Trophoblast cell (in vitro differentiated cells and primary cell): ENCODE measurements at regions not wholly inside any gene's neighbourhood (a gene's known extent, or its start where the extent isn't known, plus 50 kb on each side); places are given as distances from the start of the nearest gene placed in this dataset.
"Not testable (repeated sequence)": the region's sequence is repeated elsewhere in the genome, so short reads cannot be mapped to it uniquely, and the experiment has no call there.

Source experiments
- DNase-seq, 2 donors: peaks; one replicate each; pipeline ENCODE4 v3.0.0-alpha.2; 2016
- H2AFZ ChIP-seq: 2 replicates; pipeline ENCODE4 v1.6.1; 2013; ENCODE audit warnings: low read length, moderate library complexity, mild to moderate bottlenecking; ENCODE audit not compliant: insufficient read depth, poor library complexity
- H2AK5ac ChIP-seq: 2 replicates; pipeline ENCODE4 v1.6.1; 2013; ENCODE audit warnings: mild to moderate bottlenecking, low read length
- H2BK120ac ChIP-seq: 2 replicates; pipeline ENCODE4 v1.6.1; 2013; ENCODE audit warnings: low read length, mild to moderate bottlenecking, moderate library complexity; ENCODE audit not compliant: insufficient read depth, poor library complexity
- H2BK12ac ChIP-seq: 2 replicates; pipeline ENCODE4 v1.6.1; 2013; ENCODE audit warnings: mild to moderate bottlenecking, low read length, moderate library complexity
- H2BK5ac ChIP-seq: 2 replicates; pipeline ENCODE4 v1.6.1; 2013; ENCODE audit warnings: low read length, low read depth, moderate library complexity, mild to moderate bottlenecking; ENCODE audit not compliant: poor library complexity
- H3K14ac ChIP-seq: 2 replicates; pipeline ENCODE4 v1.6.1; 2013; ENCODE audit warnings: mild to moderate bottlenecking, low read length
- H3K18ac ChIP-seq: 2 replicates; pipeline ENCODE4 v1.6.1; 2013; ENCODE audit warnings: mild to moderate bottlenecking, low read length
- H3K23ac ChIP-seq: 2 replicates; pipeline ENCODE4 v1.6.1; 2013; ENCODE audit warnings: low read length
- H3K27ac ChIP-seq: 2 replicates; pipeline ENCODE4 v1.5.1; 2013; ENCODE audit warnings: low read depth, mild to moderate bottlenecking, inconsistent platforms, low read length, moderate library complexity
- H3K27me3 ChIP-seq: 2 replicates; pipeline ENCODE4 v1.6.1; 2013; ENCODE audit warnings: inconsistent platforms, mild to moderate bottlenecking, low read length, moderate library complexity; ENCODE audit not compliant: insufficient read depth
- H3K36me3 ChIP-seq, 2 experiments: 1 replicate in 1 of 2; 2 replicates in 1 of 2; pipeline ENCODE4 v1.6.1; 2013; ENCODE audit warnings: low read length in 2 of 2, mild to moderate bottlenecking in 2 of 2, moderate library complexity in 1 of 2; ENCODE audit not compliant: insufficient read depth in 2 of 2, control insufficient read depth in 1 of 2
- H3K4ac ChIP-seq: 2 replicates; pipeline ENCODE4 v1.6.1; 2013; ENCODE audit warnings: low read depth, mild to moderate bottlenecking, low read length, moderate library complexity
- H3K4me1 ChIP-seq, 2 experiments: 1 replicate in 1 of 2; 2 replicates in 1 of 2; pipeline ENCODE4 v1.6.1; 2013; ENCODE audit warnings: low read length in 2 of 2, mild to moderate bottlenecking in 2 of 2, moderate library complexity in 1 of 2; ENCODE audit not compliant: insufficient read depth in 2 of 2, control insufficient read depth in 1 of 2
- H3K4me2 ChIP-seq: 2 replicates; pipeline ENCODE4 v1.6.1; 2013; ENCODE audit warnings: inconsistent platforms, mild to moderate bottlenecking, low read length, moderate library complexity
- H3K4me3 ChIP-seq: 2 replicates; pipeline ENCODE4 v1.5.1; 2013; ENCODE audit warnings: mild to moderate bottlenecking, low read depth, low read length, inconsistent platforms
- H3K79me1 ChIP-seq: one replicate; pipeline ENCODE4 v1.6.1; 2013; ENCODE audit warnings: low read length
- H3K79me2 ChIP-seq: 2 replicates; pipeline ENCODE4 v1.6.1; 2013; ENCODE audit warnings: low read length, mild to moderate bottlenecking; ENCODE audit not compliant: control insufficient read depth, insufficient read depth, poor library complexity
- H3K9ac ChIP-seq: 2 replicates; pipeline ENCODE4 v1.6.1; 2013; ENCODE audit warnings: mild to moderate bottlenecking, low read length
- H3K9me3 ChIP-seq: 2 replicates; pipeline ENCODE4 v1.6.1; 2013; ENCODE audit warnings: low read depth, mild to moderate bottlenecking, control low read depth, inconsistent platforms, low read length; ENCODE audit not compliant: insufficient read depth
- H4K12ac ChIP-seq: 2 replicates; pipeline ENCODE4 v1.6.1; 2013; ENCODE audit warnings: low read depth, mild to moderate bottlenecking, low read length, moderate library complexity
- H4K8ac ChIP-seq: 2 replicates; pipeline ENCODE4 v1.6.1; 2013; ENCODE audit warnings: low read depth, mild to moderate bottlenecking, low read length, moderate library complexity
- H4K91ac ChIP-seq: one replicate; pipeline ENCODE4 v1.6.1; 2013; ENCODE audit warnings: low read depth, mild to moderate bottlenecking, low read length, moderate library complexity
- WGBS: extraction: QIAGEN DNeasy Blood & Tissue Kit; methylation state at CpG from one replicate; pipeline ENCODE4 v1.1.7; 2013; ENCODE audit warnings: missing lambda C conversion rate; ENCODE audit not compliant: insufficient read length, insufficient coverage; ENCODE audit errors: extremely low coverage; 5-methylcytosine and 5-hydroxymethylcytosine counted together

GRCh38 chr4:177190995-177191580 is 118.6 kb upstream of the NEIL3 start:
- Histone ChIP-seq H3K36me3 (no peaks in the 10 kb centered on the region), H2AFZ (no peak overlapping the region), H3K9me3 (no peaks in the 10 kb centered on the region), H2BK12ac (no peak overlapping the region), H2BK5ac (no peak overlapping the region), H3K79me1 (no peaks in the 10 kb centered on the region), H3K14ac (no peak overlapping the region), H4K8ac (no peak overlapping the region), H3K4me1 (no peaks in the 10 kb centered on the region), H3K27me3 (no peaks in the 10 kb centered on the region), H2AK5ac (no peak overlapping the region), H2BK120ac (no peak overlapping the region), H3K4ac (no peak overlapping the region), H3K23ac (no peak overlapping the region), H4K91ac (no peak overlapping the region), H3K27ac (no peak overlapping the region), H3K18ac (no peak overlapping the region), H3K4me3 (no peak overlapping the region), H3K4me2 (no peak overlapping the region), H3K9ac (no peak overlapping the region), H4K12ac (no peak overlapping the region), H3K79me2 (no peaks in the 10 kb centered on the region)
- no CpG with 5 or more reads among the region's 3 CpGs for WGBS
- no peak for DNase-seq

- Histone ChIP-seq H4K8ac (no peak overlapping the region), H3K27ac (no peak overlapping the region), H2BK120ac (no peak overlapping the region), H2AFZ (no peak overlapping the region), H3K14ac (no peak overlapping the region), H2BK5ac (no peak overlapping the region), H3K4me1 (no peaks in the 10 kb centered on the region), H3K36me3 (no peaks in the 10 kb centered on the region), H3K79me1 (no peaks in the 10 kb centered on the region), H3K27me3 (no peaks in the 10 kb centered on the region), H3K23ac (no peak overlapping the region), H3K4me3 (no peak overlapping the region), H3K4me2 (no peak overlapping the region), H4K91ac (no peak overlapping the region), H2BK12ac (no peak overlapping the region), H2AK5ac (no peak overlapping the region), H3K79me2 (no peaks in the 10 kb centered on the region), H4K12ac (no peak overlapping the region), H3K9me3 (no peaks in the 10 kb centered on the region), H3K4ac (no peak overlapping the region), H3K9ac (no peak overlapping the region), H3K18ac (no peak overlapping the region)
- DNase-seq = no peak
- no CpG with 5 or more reads among the region's 4 CpGs for WGBS
These were observed 118.1 kb upstream of the NEIL3 start for GRCh38 chr4:177191586-177191985.

GRCh38 chr4:177191991-177192390 is 117.7 kb upstream of the NEIL3 start:
- H3K9ac ChIP-seq = no peak overlapping the region
- no peak overlapping the region for H4K8ac ChIP-seq
- H2AK5ac ChIP-seq = no peak overlapping the region
- H3K4me2 ChIP-seq = no peak overlapping the region
- no CpG with 5 or more reads among the region's 7 CpGs for WGBS
- H3K27me3 ChIP-seq = no peaks in the 10 kb centered on the region
- no peaks in the 10 kb centered on the region for H3K36me3 ChIP-seq
- DNase-seq = no peak
- no peak overlapping the region for H4K12ac ChIP-seq
- no peak overlapping the region for H3K18ac ChIP-seq
- H3K23ac ChIP-seq = no peak overlapping the region
- no peaks in the 10 kb centered on the region for H3K79me1 ChIP-seq
- no peaks in the 10 kb centered on the region for H3K79me2 ChIP-seq
- no peaks in the 10 kb centered on the region for H3K4me1 ChIP-seq
- no peak overlapping the region for H3K4ac ChIP-seq
- no peak overlapping the region for H2AFZ ChIP-seq
- no peak overlapping the region for H2BK120ac ChIP-seq
- H3K27ac ChIP-seq = no peak overlapping the region
- no peak overlapping the region for H3K4me3 ChIP-seq
- H3K9me3 ChIP-seq = no peaks in the 10 kb centered on the region
- no peak overlapping the region for H3K14ac ChIP-seq
- no peak overlapping the region for H2BK12ac ChIP-seq
- H2BK5ac ChIP-seq = no peak overlapping the region
- no peak overlapping the region for H4K91ac ChIP-seq

DNA sequence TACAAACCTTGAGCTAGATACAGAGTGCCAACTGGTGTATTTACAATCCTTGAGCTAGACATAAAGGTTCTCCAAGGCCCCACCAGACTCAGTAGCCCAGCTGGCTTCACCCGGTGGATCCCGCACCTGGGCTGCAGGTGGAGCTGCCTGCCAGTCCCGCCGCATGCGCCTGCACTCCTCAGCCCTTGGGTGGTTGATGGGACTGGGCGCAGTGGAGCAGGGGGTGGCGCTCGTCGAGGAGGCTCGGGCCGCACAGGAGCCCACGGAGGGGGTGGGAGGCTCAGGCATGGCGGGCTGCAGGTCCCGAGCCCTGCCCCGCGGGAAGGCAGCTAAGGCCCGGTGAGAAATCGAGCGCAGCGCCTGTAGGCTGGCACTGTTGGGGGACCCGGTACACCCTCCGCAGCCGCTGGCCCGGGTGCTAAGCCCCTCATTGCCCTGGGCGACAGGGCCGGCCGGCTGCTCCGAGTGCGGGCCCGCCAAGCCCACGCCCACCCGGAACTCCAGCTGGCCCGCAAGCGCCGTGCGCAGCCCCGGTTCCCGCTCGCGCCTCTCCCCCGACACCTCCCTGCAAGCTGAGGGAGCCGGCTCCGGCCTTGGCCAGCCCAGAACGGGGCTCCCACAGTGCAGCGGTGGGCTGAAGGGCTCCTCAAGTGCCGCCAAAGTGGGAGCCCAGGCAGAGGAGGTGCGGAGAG is 116.5 kb upstream of the NEIL3 start:
- H2BK120ac ChIP-seq, H3K4me2 ChIP-seq, H4K12ac ChIP-seq, H3K23ac ChIP-seq, H3K18ac ChIP-seq, H3K4me1 ChIP-seq, H3K79me2 ChIP-seq, H3K27ac ChIP-seq, H3K9me3 ChIP-seq, H3K14ac ChIP-seq, H3K79me1 ChIP-seq, H2BK5ac ChIP-seq, H2AK5ac ChIP-seq, H2BK12ac ChIP-seq, H4K8ac ChIP-seq, H2AFZ ChIP-seq, H3K36me3 ChIP-seq, H3K27me3 ChIP-seq, H3K4me3 ChIP-seq, H3K9ac ChIP-seq, DNase-seq, H3K4ac ChIP-seq, H4K91ac ChIP-seq: not testable (repeated sequence)
- WGBS = no CpG with 5 or more reads among the region's 47 CpGs
